ENCODE measurements at regions not wholly inside any gene's neighbourhood (a gene's known extent, or its start where the extent isn't known, plus 50 kb on each side); places are given as distances from the start of the nearest gene placed in this dataset.
"Not testable (repeated sequence)": the region's sequence is repeated elsewhere in the genome, so short reads cannot be mapped to it uniquely, and the experiment has no call there.

- not testable (repeated sequence) for TF ChIP-seq CTCF (IDR thresholded peaks at IDR 0.05); POLR2AphosphoS5 (IDR thresholded peaks at IDR 0.05; ENCODE audit: low read depth, low read length); SIN3A (IDR thresholded peaks at IDR 0.05; ENCODE audit: borderline replicate concordance, insufficient read depth, low read depth, low read length); TCF7L2 (IDR thresholded peaks at IDR 0.05; ENCODE audit: low read depth, low read length); REST (IDR thresholded peaks at IDR 0.05; ENCODE audit: insufficient read depth in 1 of 2, low read depth in 2 of 2, low read length in 1 of 2)
Observed at GRCh38 chr7:76851617-76852016, 180.5 kb downstream of the SPDYE17 start.
